ENCODE measurements at regions not wholly inside any gene's neighbourhood (a gene's known extent, or its start where the extent isn't known, plus 50 kb on each side); places are given as distances from the start of the nearest gene placed in this dataset.
A peak's percentile ranks its signal among the peaks of the same experiment; 100 is the strongest.

DNA sequence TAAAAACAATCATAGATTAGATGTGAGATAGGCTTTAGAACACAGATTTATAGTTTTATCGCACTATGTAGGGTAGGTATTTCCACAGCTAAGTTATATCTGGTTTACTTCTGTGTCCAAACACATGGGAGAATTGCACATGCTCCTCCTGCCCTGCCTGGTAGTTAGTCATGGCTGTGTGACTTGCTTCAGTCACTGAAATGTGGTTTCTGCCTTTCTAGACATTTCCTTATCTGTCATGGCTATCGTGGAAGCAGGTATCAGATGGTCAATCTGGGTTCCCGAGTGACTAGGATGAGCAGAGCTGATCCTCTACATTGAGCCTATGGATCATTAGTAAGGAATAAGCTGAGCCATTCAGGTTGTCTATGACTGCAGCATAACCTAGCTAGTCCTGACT lies 117.8 kb upstream of the GMDS start:
- TF ChIP-seq, protein P1, sequence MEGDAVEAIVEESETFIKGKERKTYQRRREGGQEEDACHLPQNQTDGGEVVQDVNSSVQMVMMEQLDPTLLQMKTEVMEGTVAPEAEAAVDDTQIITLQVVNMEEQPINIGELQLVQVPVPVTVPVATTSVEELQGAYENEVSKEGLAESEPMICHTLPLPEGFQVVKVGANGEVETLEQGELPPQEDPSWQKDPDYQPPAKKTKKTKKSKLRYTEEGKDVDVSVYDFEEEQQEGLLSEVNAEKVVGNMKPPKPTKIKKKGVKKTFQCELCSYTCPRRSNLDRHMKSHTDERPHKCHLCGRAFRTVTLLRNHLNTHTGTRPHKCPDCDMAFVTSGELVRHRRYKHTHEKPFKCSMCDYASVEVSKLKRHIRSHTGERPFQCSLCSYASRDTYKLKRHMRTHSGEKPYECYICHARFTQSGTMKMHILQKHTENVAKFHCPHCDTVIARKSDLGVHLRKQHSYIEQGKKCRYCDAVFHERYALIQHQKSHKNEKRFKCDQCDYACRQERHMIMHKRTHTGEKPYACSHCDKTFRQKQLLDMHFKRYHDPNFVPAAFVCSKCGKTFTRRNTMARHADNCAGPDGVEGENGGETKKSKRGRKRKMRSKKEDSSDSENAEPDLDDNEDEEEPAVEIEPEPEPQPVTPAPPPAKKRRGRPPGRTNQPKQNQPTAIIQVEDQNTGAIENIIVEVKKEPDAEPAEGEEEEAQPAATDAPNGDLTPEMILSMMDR (IDR thresholded peaks at IDR 0.05), result no peak
- no peak overlapping the region for H3K4me3 Mint-ChIP-seq
- no peak for DNase-seq
- no peaks in the 10 kb centered on the region for H3K9me3 Mint-ChIP-seq
- no peak overlapping the region for H3K27ac Mint-ChIP-seq
- H3K36me3 Mint-ChIP-seq (ENCODE audit: low read depth), result no peaks in the 10 kb centered on the region
- no peaks in the 10 kb centered on the region for H3K4me1 Mint-ChIP-seq (ENCODE audit: low read depth)
- H3K27me3 Mint-ChIP-seq (ENCODE audit: insufficient read depth), result peaks cover 5% of the 10 kb centered on the region

DNA sequence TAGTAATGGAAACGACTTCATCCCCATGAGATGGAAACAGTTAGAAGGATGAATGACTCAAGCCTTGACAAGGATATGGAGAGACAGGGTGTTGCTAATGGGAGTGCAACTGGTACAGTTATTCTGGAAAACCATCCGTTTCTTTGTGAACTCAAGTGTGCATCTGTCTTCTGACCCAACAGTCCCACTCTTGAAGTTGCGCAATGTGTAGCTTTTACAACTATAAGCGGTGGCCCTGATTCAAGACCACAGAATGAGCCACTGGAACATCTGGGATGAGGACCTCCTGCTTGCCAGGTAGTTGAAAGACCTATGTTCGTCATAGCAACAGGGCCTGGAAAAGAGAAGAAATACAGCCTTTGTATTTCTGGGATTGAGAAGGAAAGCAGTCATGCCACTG lies 115.8 kb upstream of the GMDS start:
- no peak for DNase-seq
- Mint-ChIP-seq H3K4me3 (no peak overlapping the region), H3K36me3 (ENCODE audit: low read depth) (no peaks in the 10 kb centered on the region), H3K27ac (no peak overlapping the region), H3K9me3 (no peaks in the 10 kb centered on the region), H3K27me3 (ENCODE audit: insufficient read depth) (peaks cover 5% of the 10 kb centered on the region; the same call in 1 of the 2 replicates), H3K4me1 (ENCODE audit: low read depth) (no peaks in the 10 kb centered on the region)
- TF ChIP-seq, protein P1 (IDR thresholded peaks at IDR 0.05), result no peak

DNA sequence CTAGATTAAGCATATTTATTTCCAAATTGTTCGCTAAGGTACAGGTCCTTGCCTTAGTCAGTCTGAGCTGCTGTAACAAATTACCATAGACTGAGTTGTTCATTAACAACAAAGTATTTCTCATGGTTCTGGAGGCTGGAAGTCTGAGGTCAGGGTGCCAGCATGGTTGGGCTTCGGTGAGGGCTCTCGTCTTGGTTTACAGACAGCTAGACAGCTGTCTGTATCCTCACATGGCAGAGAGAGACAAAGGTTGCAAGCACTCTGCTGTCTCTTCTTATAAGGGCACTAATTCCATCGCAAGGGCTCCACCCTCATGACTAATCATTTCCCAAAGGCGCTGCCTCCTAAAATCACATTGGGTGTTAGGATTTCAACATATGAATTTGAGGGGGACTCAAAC lies 115.3 kb upstream of the GMDS start:
- H3K36me3 Mint-ChIP-seq (ENCODE audit: low read depth), result no peaks in the 10 kb centered on the region
- no peaks in the 10 kb centered on the region for H3K4me1 Mint-ChIP-seq (ENCODE audit: low read depth)
- no peak overlapping the region for H3K27ac Mint-ChIP-seq
- no peak overlapping the region for H3K4me3 Mint-ChIP-seq
- H3K27me3 Mint-ChIP-seq (ENCODE audit: insufficient read depth), result peaks cover 5% of the 10 kb centered on the region; the same call in 1 of the 2 replicates
- no peak for DNase-seq
- no peaks in the 10 kb centered on the region for H3K9me3 Mint-ChIP-seq
- TF ChIP-seq, protein P1 (IDR thresholded peaks at IDR 0.05), result no peak

DNA sequence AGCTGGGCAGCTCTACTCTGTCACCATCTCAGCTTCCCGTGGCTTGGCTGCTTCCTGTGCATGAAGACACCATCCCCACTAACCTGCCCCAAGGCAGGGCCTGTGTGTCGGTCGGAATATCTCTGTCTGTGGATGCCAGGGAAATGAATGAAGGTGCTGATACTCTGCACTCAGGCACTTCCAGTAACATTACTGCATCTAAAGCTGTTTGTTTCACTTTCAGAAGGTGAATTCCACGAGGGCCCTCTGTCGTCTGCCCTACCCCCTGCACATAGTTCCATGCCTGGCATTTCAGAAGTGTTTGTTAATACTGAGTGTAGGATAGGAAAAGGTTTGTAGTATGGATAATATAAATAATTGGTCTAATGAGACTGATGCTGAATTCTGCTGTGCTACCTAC lies 114.7 kb upstream of the GMDS start:
- DNase-seq, result no peak
- no peaks in the 10 kb centered on the region for H3K9me3 Mint-ChIP-seq
- no peak overlapping the region for H3K27ac Mint-ChIP-seq
- TF ChIP-seq, protein P1 (IDR thresholded peaks at IDR 0.05), result no peak
- H3K4me1 Mint-ChIP-seq (ENCODE audit: low read depth), result no peaks in the 10 kb centered on the region
- no peak overlapping the region for H3K4me3 Mint-ChIP-seq
- H3K27me3 Mint-ChIP-seq (ENCODE audit: insufficient read depth), result peaks cover 5% of the 10 kb centered on the region; the same call in 1 of the 2 replicates
- H3K36me3 Mint-ChIP-seq (ENCODE audit: low read depth), result no peaks in the 10 kb centered on the region

DNA sequence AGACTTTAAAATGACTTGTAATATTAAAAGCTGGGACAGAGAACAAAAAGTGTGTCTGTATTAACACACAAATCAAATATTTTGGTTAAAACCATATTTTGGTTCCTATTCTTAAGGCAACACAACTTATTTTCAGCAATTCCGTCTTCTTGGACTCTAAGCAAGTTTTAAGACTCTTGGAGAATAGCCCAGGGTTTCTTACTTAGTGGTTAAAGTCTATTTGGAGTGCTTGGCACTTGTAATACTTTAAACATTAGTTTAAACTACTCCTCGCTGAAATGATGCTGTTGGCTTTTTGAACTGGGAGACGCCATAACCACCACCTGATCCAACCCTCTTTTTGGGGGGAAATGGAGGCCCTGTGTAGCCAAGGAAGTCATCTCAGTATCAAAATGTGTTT lies 109.7 kb upstream of the GMDS start:
- Mint-ChIP-seq H3K27ac (no peak overlapping the region), H3K4me1 (ENCODE audit: low read depth) (peaks cover 24% of the 10 kb centered on the region), H3K4me3 (no peak overlapping the region), H3K36me3 (ENCODE audit: low read depth) (no peaks in the 10 kb centered on the region), H3K9me3 (no peaks in the 10 kb centered on the region), H3K27me3 (ENCODE audit: insufficient read depth) (no peaks in the 10 kb centered on the region; the same call in 1 of the 2 replicates)
- no peak for DNase-seq
- TF ChIP-seq, protein P1 (IDR thresholded peaks at IDR 0.05), result no peak

DNA sequence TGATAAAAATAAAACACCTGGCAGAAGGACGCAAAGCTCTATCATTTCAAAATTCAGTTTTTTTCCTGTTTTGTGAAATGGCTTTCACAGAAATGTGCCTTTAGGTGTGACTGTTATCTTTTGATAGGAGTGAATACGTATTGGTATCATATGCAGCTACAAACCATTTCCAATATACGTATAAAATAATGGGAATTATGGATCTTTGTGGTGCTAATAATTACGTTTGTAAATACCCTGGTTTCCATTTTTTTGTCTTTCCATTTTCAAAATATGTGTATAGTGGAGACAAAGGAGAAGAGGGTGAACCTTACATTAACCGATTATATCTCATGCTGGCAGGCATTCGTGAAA lies 108.7 kb upstream of the GMDS start:
- Mint-ChIP-seq H3K27me3 (ENCODE audit: insufficient read depth) (no peaks in the 10 kb centered on the region; the same call in 1 of the 2 replicates), H3K4me3 (no peak overlapping the region), H3K27ac (no peak overlapping the region), H3K4me1 (ENCODE audit: low read depth) (peaks cover 24% of the 10 kb centered on the region), H3K9me3 (no peaks in the 10 kb centered on the region), H3K36me3 (ENCODE audit: low read depth) (no peaks in the 10 kb centered on the region)
- no peak for DNase-seq
- TF ChIP-seq, protein P1 (IDR thresholded peaks at IDR 0.05), result peak; percentile 23

Data from HFFc6 (cell line).